K562 (cell line): ENCODE measurements at regions not wholly inside any gene's neighbourhood (a gene's known extent, or its start where the extent isn't known, plus 50 kb on each side); places are given as distances from the start of the nearest gene placed in this dataset.

Experiments
- ATAC-seq: fragments of 200-7000 bp; cut with Tn5 transposase; 3 replicates; pipeline ENCODE4 v1.9.1; 2020; ENCODE audit warnings: moderate library complexity
- BruUV-seq: library from RNA; stranded (reverse); fragments of 400-500 nt; replicated peaks from 2 replicates; lab custom pipeline; 2021; lab: Mats Ljungman, UMichigan
- CTCF ChIA-PET: fragments of 300-600 bp; formaldehyde crosslinking; extraction: SDS; loops from one replicate; lab custom pipeline; 2021; ENCODE audit warnings: low intra/inter-chr PET ratio; lab: Yijun Ruan, JAX
- POLR2A ChIA-PET: fragments of 300-600, 350-650 bp; sonication (Branson Sonifier 250); formaldehyde crosslinking; extraction: SDS; loops from one replicate; lab custom pipeline; 2021; ENCODE audit warnings: antibody characterized with exemption, inconsistent platforms; lab: Yijun Ruan, JAX
- DNase-seq, 4 experiments: peaks; one replicate each; pipeline versions ENCODE4 v3.0.0 to v3.0.0-alpha.2; 2011 to 2018; ENCODE audit warnings: low spot score in 3 of 4, mixed read lengths in 3 of 4; ENCODE audit errors: extremely low read depth in 1 of 4
- FAIRE-seq: peaks from 2 replicates; lab custom pipeline; 2011; peaks lifted over from hg19 to GRCh38; lab: Jason Lieb, UNC
- H2AFZ ChIP-seq: 2 replicates; pipeline ENCODE4 v1.6.0; 2011; ENCODE audit warnings: low read depth, low read length, control low read depth, inconsistent platforms
- H3K27ac ChIP-seq: fragments of 200-600 bp; 3 replicates; pipeline ENCODE4 v1.8.0; 2011; ENCODE audit warnings: low read depth, mild to moderate bottlenecking, control low read depth, inconsistent platforms, low read length, moderate library complexity, mixed read lengths; ENCODE audit errors: extremely low read depth
- H3K27me3 ChIP-seq, 2 experiments: fragments of 300-600 bp in 1 of 2; 2 replicates in 1 of 2; 3 replicates in 1 of 2; pipeline versions ENCODE4 v1.6.0 to v1.8.0; 2011; ENCODE audit warnings: inconsistent platforms in 2 of 2, low read length in 2 of 2, mild to moderate bottlenecking in 1 of 2, mixed read lengths in 1 of 2, moderate library complexity in 1 of 2; ENCODE audit not compliant: control insufficient read depth in 2 of 2, insufficient read depth in 2 of 2
- H3K36me3 ChIP-seq: fragments of 300-600 bp; 3 replicates; pipeline ENCODE4 v1.8.0; 2011; ENCODE audit warnings: mild to moderate bottlenecking, low read length, inconsistent platforms; ENCODE audit not compliant: control insufficient read depth, insufficient read depth
- H3K4me1 ChIP-seq, 2 experiments: fragments of 200-600 bp in 1 of 2; replicated peaks in 1 of 2; 2 replicates in 1 of 2; 3 replicates in 1 of 2; pipeline versions ENCODE4 v1.5.1 to v1.8.0; 2011; ENCODE audit warnings: inconsistent platforms in 2 of 2, low read length in 2 of 2, mild to moderate bottlenecking in 1 of 2, mixed read lengths in 1 of 2, moderate library complexity in 1 of 2; ENCODE audit not compliant: control insufficient read depth in 2 of 2, insufficient read depth in 2 of 2
- H3K4me2 ChIP-seq: 2 replicates; pipeline ENCODE4 v1.6.1; 2011; ENCODE audit warnings: low read length, control low read depth, inconsistent platforms, mixed read lengths; ENCODE audit not compliant: insufficient read depth
- H3K4me3 ChIP-seq: fragments of 200-600 bp; sonication (generic), shearing (Covaris generic); 2 replicates; pipeline ENCODE4 v1.5.1; 2016; ENCODE audit warnings: control low read depth, inconsistent platforms
- H3K79me2 ChIP-seq: fragments of 200-600 bp; 3 replicates; pipeline ENCODE4 v1.8.0; 2011; ENCODE audit warnings: low read length, inconsistent platforms; ENCODE audit not compliant: control insufficient read depth, insufficient read depth
- H3K9ac ChIP-seq, 2 experiments: 2 replicates each; pipeline versions ENCODE4 v1.6.0 to v1.6.1; 2011; ENCODE audit warnings: low read depth in 2 of 2, low read length in 2 of 2, control low read depth in 1 of 2, inconsistent platforms in 1 of 2, mild to moderate bottlenecking in 1 of 2, mixed read lengths in 1 of 2; ENCODE audit not compliant: insufficient read depth in 1 of 2
- H3K9me1 ChIP-seq: one replicate; pipeline ENCODE4 v1.6.0; 2011; ENCODE audit warnings: inconsistent platforms, mild to moderate bottlenecking, low read length, moderate library complexity; ENCODE audit not compliant: control insufficient read depth, insufficient read depth
- H3K9me3 ChIP-seq: replicated peaks from 2 replicates; pipeline ENCODE4 v1.5.1; 2011; ENCODE audit warnings: low read depth, low read length, inconsistent platforms; ENCODE audit not compliant: control insufficient read depth, insufficient read depth
- H4K20me1 ChIP-seq: replicated peaks from 2 replicates; pipeline ENCODE4 v1.6.1; 2011; ENCODE audit warnings: low read length, inconsistent platforms, mixed read lengths; ENCODE audit not compliant: control insufficient read depth, insufficient read depth
- C11orf30 ChIP-seq: fragments of 450-650 bp; IDR thresholded peaks from 2 replicates; pipeline ENCODE4 v1.6.1; 2016; ENCODE audit warnings: low read depth, mild to moderate bottlenecking
- DDX20 ChIP-seq: fragments of 450-650 bp; IDR thresholded peaks from 2 replicates; pipeline ENCODE4 v1.6.1; 2016; ENCODE audit warnings: missing genetic modification characterization, low read depth, mild to moderate bottlenecking, missing compliant biosample characterization, moderate library complexity
- GTF2E2 ChIP-seq: fragments of 200-800 bp; sonication (Bioruptor generic); IDR thresholded peaks from 2 replicates; pipeline ENCODE4 v1.6.1; 2016; ENCODE audit warnings: missing genetic modification characterization, missing compliant biosample characterization
- HDAC1 ChIP-seq, 2 experiments: fragments of 450-650 bp; IDR thresholded peaks; 2 replicates each; pipeline ENCODE4 v1.6.1; 2016 to 2017; ENCODE audit warnings: inconsistent platforms in 1 of 2, mild to moderate bottlenecking in 1 of 2, moderate library complexity in 1 of 2
- HDAC2 ChIP-seq: fragments of 450-650 bp; IDR thresholded peaks from 2 replicates; pipeline ENCODE4 v1.6.1; 2016; ENCODE audit warnings: mild to moderate bottlenecking
- HMG20A ChIP-seq: fragments of 450-650 bp; formaldehyde crosslinking; conservative IDR thresholded peaks from 2 replicates; pipeline ENCODE4 v1.4.0; 2020; ENCODE audit warnings: mild to moderate bottlenecking, mixed read lengths
- KAT8 ChIP-seq: fragments of 450-650 bp; IDR thresholded peaks from 2 replicates; pipeline ENCODE4 v1.6.1; 2016; ENCODE audit warnings: low read depth, mild to moderate bottlenecking
- NBN ChIP-seq: fragments of 450-650 bp; IDR thresholded peaks from 2 replicates; pipeline ENCODE4 v1.6.1; 2016; ENCODE audit warnings: low read depth, mild to moderate bottlenecking
- RBBP5 ChIP-seq: fragments of 200-600 bp; sonication (generic); IDR thresholded peaks from 2 replicates; pipeline ENCODE4 v1.6.1; 2012; ENCODE audit warnings: borderline replicate concordance, mild to moderate bottlenecking, low read length, control low read depth, inconsistent platforms; ENCODE audit not compliant: insufficient read depth, poor library complexity, severe bottlenecking
- RCOR1 ChIP-seq, 2 experiments: IDR thresholded peaks; 2 replicates each; pipeline ENCODE4 v1.6.1; 2012; ENCODE audit warnings: low read depth in 2 of 2, low read length in 2 of 2, borderline replicate concordance in 1 of 2, improper control_type of control experiment in 1 of 2
- SAP30 ChIP-seq: fragments of 200-600 bp; sonication (generic); IDR thresholded peaks from 2 replicates; pipeline ENCODE4 v1.6.1; 2012; ENCODE audit warnings: borderline replicate concordance, low read depth, mild to moderate bottlenecking, moderate library complexity, low read length, control low read depth, inconsistent platforms; ENCODE audit not compliant: insufficient read depth, poor library complexity, severe bottlenecking
- ZBTB1 ChIP-seq: sonication (generic); formaldehyde crosslinking; IDR thresholded peaks from 2 replicates; pipeline ENCODE4 v1.8.1; 2023; ENCODE audit warnings: missing genetic modification reagents, low read depth, mild to moderate bottlenecking, borderline replicate concordance
- ZNF224 ChIP-seq: sonication (generic); formaldehyde crosslinking; IDR thresholded peaks from 2 replicates; pipeline ENCODE4 v1.8.0; 2022; ENCODE audit warnings: mild to moderate bottlenecking, missing genetic modification reagents
- ZNF316 ChIP-seq: fragments of 450-650 bp; IDR thresholded peaks from 2 replicates; pipeline ENCODE4 v1.6.1; 2016
- ZNF444 ChIP-seq: fragments of 250-450 bp; sonication (Bioruptor Pico); IDR thresholded peaks from 2 replicates; pipeline ENCODE4 v1.4.0; 2020; ENCODE audit warnings: mild to moderate bottlenecking, moderate library complexity
- ZNF717 ChIP-seq: fragments of 250-450 bp; sonication (Bioruptor Pico); IDR thresholded peaks from 2 replicates; pipeline ENCODE4 v1.5.0; 2021
- WGBS: fragments of 100-300 bp; shearing (Covaris generic); methylation state at CpG from one replicate; pipeline ENCODE4 v1.1.6; 2016; ENCODE audit warnings: low coverage, mixed read lengths; ENCODE audit not compliant: insufficient coverage; ENCODE audit errors: missing lambda C conversion rate; 5-methylcytosine and 5-hydroxymethylcytosine counted together
- in situ Hi-C: fragments of 300-500 bp; cut with MboI; formaldehyde crosslinking; loops from 4 replicates; pipeline ENCODE4 v1.15.0; 2018; ENCODE audit warnings: inconsistent platforms, mixed read lengths
- intact Hi-C: fragments of 100-400 bp; cut with micrococcal nuclease; formaldehyde crosslinking; loops from 2 replicates; pipeline ENCODE4 v1.14.2; 2022
- TF ChIP-seq, protein P1 (sequence below): fragments of 250-450 bp; sonication (Bioruptor Pico); IDR thresholded peaks from 2 replicates; pipeline ENCODE4 v1.8.0; 2022; ENCODE audit warnings: inconsistent platforms

DNA sequence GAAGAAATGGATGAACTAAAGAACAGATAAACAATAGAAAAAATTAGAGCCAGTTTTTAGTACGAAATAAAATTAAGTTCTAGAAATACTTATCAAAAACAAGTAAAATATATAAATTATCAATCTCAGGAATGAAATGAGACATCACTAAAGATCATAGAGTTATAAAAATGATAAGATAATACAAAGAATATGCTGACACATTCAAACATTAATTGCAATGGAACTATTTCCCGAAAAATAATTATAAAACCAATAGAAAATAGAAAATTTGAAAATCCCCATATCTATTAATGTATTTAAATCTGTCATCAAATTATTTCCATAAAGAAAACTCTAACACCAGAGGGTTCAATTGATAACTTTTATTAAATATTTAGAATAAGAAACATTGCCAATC, 458.1 kb upstream of the MBL2 start:
- Histone ChIP-seq H3K79me2 (no peaks in the 10 kb centered on the region), H4K20me1 (no peaks in the 10 kb centered on the region), H3K4me2 (no peak overlapping the region), H3K36me3 (no peaks in the 10 kb centered on the region), H3K4me3 (no peak overlapping the region), H3K4me1 (no peaks in the 10 kb centered on the region), H2AFZ (no peak overlapping the region), H3K27ac (no peak overlapping the region), H3K9me1 (no peaks in the 10 kb centered on the region), H3K9me3 (no peaks in the 10 kb centered on the region), H3K9ac (no peak overlapping the region), H3K27me3 (no peaks in the 10 kb centered on the region)
- CTCF ChIA-PET, result no interaction called here
- DNase-seq (no peak), ATAC-seq (no peak), FAIRE-seq (no peak)
- POLR2A ChIA-PET, result no interaction called here
- 4% methylated on average over 2 of the region's 2 CpGs for WGBS
- intact Hi-C loops, result no loop called here
- no peak for TF ChIP-seq HMG20A
- TF ChIP-seq C11orf30, result peak; percentile 47; the same call in 1 of the 2 replicates
- TF ChIP-seq ZNF316, result peak; percentile 77
- TF ChIP-seq HDAC1 (IDR thresholded peaks at IDR 0.05), result no peak
- in situ Hi-C loops, result no loop called here
- BruUV-seq, result no TSS peak

DNA sequence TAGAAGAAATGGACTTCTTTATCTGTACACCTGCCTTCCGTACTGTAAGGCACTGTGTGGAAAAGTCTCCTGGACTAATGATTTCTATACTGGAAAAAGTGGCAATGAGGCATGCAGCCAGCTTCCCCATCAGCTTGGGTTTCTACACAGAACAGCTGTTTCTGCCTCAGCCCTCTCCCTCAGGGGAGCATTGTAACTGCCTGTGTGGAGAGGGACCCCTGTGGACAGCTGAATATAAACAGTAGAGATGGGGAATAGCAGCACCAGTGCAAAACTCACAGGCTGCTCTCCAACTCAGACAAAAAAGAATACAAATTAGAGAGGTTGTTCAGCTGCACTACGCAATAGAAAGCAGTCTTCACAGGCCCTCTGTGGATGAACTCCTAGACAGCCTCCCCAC, 451.3 kb upstream of the MBL2 start:
- no peak overlapping the region for H3K27ac ChIP-seq
- H4K20me1 ChIP-seq, result no peaks in the 10 kb centered on the region
- ChIA-PET POLR2A (no interaction called here), CTCF (no interaction called here)
- H3K79me2 ChIP-seq, result no peaks in the 10 kb centered on the region
- DNase-seq, result no peak
- ATAC-seq, result no peak
- H3K9me3 ChIP-seq, result no peaks in the 10 kb centered on the region; the same call in 1 of the 2 replicates
- no TSS peak for BruUV-seq
- no peaks in the 10 kb centered on the region for H3K36me3 ChIP-seq
- H3K4me1 ChIP-seq, result no peaks in the 10 kb centered on the region
- no peaks in the 10 kb centered on the region for H3K27me3 ChIP-seq
- H3K9ac ChIP-seq, result no peak overlapping the region
- WGBS, result 4% methylated on average over 2 of the region's 2 CpGs
- no peak for FAIRE-seq
- no peak overlapping the region for H3K4me3 ChIP-seq
- in situ Hi-C loops (no loop called here), intact Hi-C loops (no loop called here)
- H2AFZ ChIP-seq, result no peak overlapping the region
- H3K9me1 ChIP-seq, result no peaks in the 10 kb centered on the region
- H3K4me2 ChIP-seq, result no peak overlapping the region
- TF ChIP-seq KAT8 (no peak), DDX20 (tag) (no peak), ZNF444 (no peak), ZBTB1 (no peak), HDAC2 (no peak), GTF2E2 (tag) (no peak), SAP30 (no peak), RCOR1 (IDR thresholded peaks at IDR 0.05; ENCODE audit: borderline replicate concordance in 1 of 2, low read depth in 2 of 2, low read length in 2 of 2) (no peak), RBBP5 (no peak), NBN (no peak), ZNF224 (CRISPR knock-in tag) (no peak), ZNF717 (CRISPR knock-in tag) (no peak)
- TF ChIP-seq, protein P1, sequence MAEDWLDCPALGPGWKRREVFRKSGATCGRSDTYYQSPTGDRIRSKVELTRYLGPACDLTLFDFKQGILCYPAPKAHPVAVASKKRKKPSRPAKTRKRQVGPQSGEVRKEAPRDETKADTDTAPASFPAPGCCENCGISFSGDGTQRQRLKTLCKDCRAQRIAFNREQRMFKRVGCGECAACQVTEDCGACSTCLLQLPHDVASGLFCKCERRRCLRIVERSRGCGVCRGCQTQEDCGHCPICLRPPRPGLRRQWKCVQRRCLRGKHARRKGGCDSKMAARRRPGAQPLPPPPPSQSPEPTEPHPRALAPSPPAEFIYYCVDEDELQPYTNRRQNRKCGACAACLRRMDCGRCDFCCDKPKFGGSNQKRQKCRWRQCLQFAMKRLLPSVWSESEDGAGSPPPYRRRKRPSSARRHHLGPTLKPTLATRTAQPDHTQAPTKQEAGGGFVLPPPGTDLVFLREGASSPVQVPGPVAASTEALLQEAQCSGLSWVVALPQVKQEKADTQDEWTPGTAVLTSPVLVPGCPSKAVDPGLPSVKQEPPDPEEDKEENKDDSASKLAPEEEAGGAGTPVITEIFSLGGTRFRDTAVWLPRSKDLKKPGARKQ (CRISPR knock-in tag), result no peak
